HCT116 (cell line): ENCODE measurements at regions not wholly inside any gene's neighbourhood (a gene's known extent, or its start where the extent isn't known, plus 50 kb on each side); places are given as distances from the start of the nearest gene placed in this dataset.

Experiments
- ATAC-seq: fragments of 200-7000 bp; cut with Tn5 transposase; 2 replicates; pipeline ENCODE4 v1.9.1; 2020; ENCODE audit warnings: mild to moderate bottlenecking, moderate library complexity
- BruUV-seq: library from RNA; stranded (reverse); fragments of 400-500 nt; replicated peaks from 2 replicates; lab custom pipeline; 2021; lab: Mats Ljungman, UMichigan
- CTCF ChIA-PET: fragments of 300-600 bp; sonication (Branson Sonifier 250); formaldehyde crosslinking; loops from one replicate; lab custom pipeline; 2021; ENCODE audit warnings: antibody characterized with exemption; lab: Charles Lee
- POLR2A ChIA-PET: fragments of 300-600, 350-600 bp; sonication (Branson Sonifier 250); formaldehyde crosslinking; loops from one replicate; lab custom pipeline; 2021; ENCODE audit warnings: antibody characterized with exemption; lab: Charles Lee
- RAD21 ChIA-PET, 2 experiments: fragments of 300-600 bp; sonication (Branson Sonifier 250); formaldehyde crosslinking; loops; one replicate each; lab custom pipeline; 2023; ENCODE audit warnings: low total read pairs in 2 of 2; ENCODE audit not compliant: uncharacterized antibody in 2 of 2, unreplicated experiment in 2 of 2, low non-redundant PET in 1 of 2; lab: Charles Lee
- DNase-seq: peaks from one replicate; pipeline ENCODE4 v3.0.0-alpha.2; 2010; ENCODE audit warnings: low read depth, low spot score
- H2AFZ ChIP-seq: fragments of 200-600 bp; shearing (Covaris generic), sonication (generic); 2 replicates; pipeline ENCODE4 v1.6.1; 2017; ENCODE audit warnings: low read depth, mixed run types, mixed read lengths, antibody characterized with exemption, low read length; ENCODE audit not compliant: poor library complexity, severe bottlenecking
- H3K27ac ChIP-seq: 2 replicates; pipeline ENCODE4 v1.5.1; 2012; ENCODE audit warnings: low read depth, low read length
- H3K27me3 ChIP-seq: fragments of 200-600 bp; sonication (generic); 2 replicates; pipeline ENCODE4 v1.6.1; 2016; ENCODE audit warnings: mixed run types, low read length, mixed read lengths; ENCODE audit not compliant: insufficient read depth
- H3K36me3 ChIP-seq, 2 experiments: fragments of 200-500 bp in 1 of 2; fragments of 200-600 bp in 1 of 2; sonication (Bioruptor generic) in 1 of 2; sonication (generic) in 1 of 2; 2 replicates each; pipeline versions ENCODE4 v1.5.1 to v1.6.1; 2014 to 2016; ENCODE audit warnings: low read length in 2 of 2, inconsistent platforms in 1 of 2, mixed read lengths in 1 of 2, mixed run types in 1 of 2; ENCODE audit not compliant: insufficient read depth in 2 of 2, control insufficient read depth in 1 of 2
- H3K4me1 ChIP-seq, 2 experiments: fragments of 200-600 bp in 1 of 2; sonication (generic) in 1 of 2; 2 replicates each; pipeline versions ENCODE4 v1.5.1 to v1.6.1; 2012 to 2017; ENCODE audit warnings: low read length in 2 of 2, inconsistent platforms in 1 of 2, mild to moderate bottlenecking in 1 of 2, mixed read lengths in 1 of 2, mixed run types in 1 of 2, moderate library complexity in 1 of 2; ENCODE audit not compliant: insufficient read depth in 2 of 2, control insufficient read depth in 1 of 2
- H3K4me2 ChIP-seq: fragments of 200-600 bp; sonication (generic); 2 replicates; pipeline ENCODE4 v1.6.1; 2017; ENCODE audit warnings: mixed run types, low read length, mixed read lengths
- H3K4me3 ChIP-seq, 2 experiments: fragments of 200-600 bp in 1 of 2; sonication (generic) in 1 of 2; replicated peaks in 1 of 2; 2 replicates each; pipeline ENCODE4 v1.5.1; 2011 to 2016; ENCODE audit warnings: low read length in 2 of 2, control low read depth in 1 of 2, low read depth in 1 of 2, mild to moderate bottlenecking in 1 of 2, mixed read lengths in 1 of 2, mixed run types in 1 of 2
- H3K79me2 ChIP-seq: fragments of 200-600 bp; sonication (generic); 2 replicates; pipeline ENCODE4 v1.6.1; 2017; ENCODE audit warnings: mild to moderate bottlenecking, mixed run types, low read length, moderate library complexity, mixed read lengths; ENCODE audit not compliant: insufficient read depth
- H3K9ac ChIP-seq: fragments of 200-600 bp; sonication (generic); 2 replicates; pipeline ENCODE4 v1.6.1; 2016; ENCODE audit warnings: low read length, mixed read lengths
- H3K9me2 ChIP-seq: fragments of 200-600 bp; sonication (generic), shearing (Covaris generic); 2 replicates; pipeline ENCODE4 v1.6.1; 2017; ENCODE audit warnings: mixed run types, mild to moderate bottlenecking, moderate library complexity; ENCODE audit not compliant: insufficient read depth
- H3K9me3 ChIP-seq, 2 experiments: fragments of 200-500 bp in 1 of 2; fragments of 200-600 bp in 1 of 2; sonication (Bioruptor generic) in 1 of 2; sonication (generic) in 1 of 2; 2 replicates each; pipeline ENCODE4 v1.6.1; 2014 to 2017; ENCODE audit warnings: low read length in 2 of 2, mixed read lengths in 2 of 2, inconsistent platforms in 1 of 2, low read depth in 1 of 2, mild to moderate bottlenecking in 1 of 2, mixed run types in 1 of 2, moderate library complexity in 1 of 2; ENCODE audit not compliant: control insufficient read depth in 1 of 2, insufficient read depth in 1 of 2
- H4K20me1 ChIP-seq: fragments of 200-600 bp; sonication (generic), shearing (Covaris generic); 2 replicates; pipeline ENCODE4 v1.6.1; 2017; ENCODE audit warnings: mixed run types, mild to moderate bottlenecking, moderate library complexity; ENCODE audit not compliant: insufficient read depth
- ATF3 ChIP-seq: IDR thresholded peaks from 2 replicates; pipeline ENCODE4 v1.6.1; 2012
- CBX3 ChIP-seq: IDR thresholded peaks from 2 replicates; pipeline ENCODE4 v1.6.1; 2012; ENCODE audit warnings: low read depth
- CEBPB ChIP-seq: IDR thresholded peaks from 2 replicates; pipeline ENCODE4 v1.6.1; 2012; ENCODE audit warnings: low read depth
- CTCF ChIP-seq, 3 experiments: fragments of 200-600 bp in 1 of 3; sonication (generic) in 1 of 3; IDR thresholded peaks in 2 of 3; conservative IDR thresholded peaks in 1 of 3; 2 replicates each; pipeline ENCODE4 v1.5.1; 2012 to 2017; ENCODE audit warnings: low read depth in 2 of 3, low read length in 2 of 3, antibody characterized with exemption in 1 of 3, borderline replicate concordance in 1 of 3, control low read depth in 1 of 3, mild to moderate bottlenecking in 1 of 3, mixed read lengths in 1 of 3, mixed run types in 1 of 3, moderate library complexity in 1 of 3; ENCODE audit not compliant: insufficient read depth in 1 of 3
- EGR1 ChIP-seq: IDR thresholded peaks from 2 replicates; pipeline ENCODE4 v1.6.1; 2012; ENCODE audit warnings: low read depth
- EZH2phosphoT487 ChIP-seq: fragments of 200-600 bp; IDR thresholded peaks from 2 replicates; pipeline ENCODE4 v1.6.1; 2018; ENCODE audit warnings: antibody characterized with exemption, borderline replicate concordance
- JUND ChIP-seq: IDR thresholded peaks from 2 replicates; pipeline ENCODE4 v1.6.1; 2012
- POLR2A ChIP-seq: IDR thresholded peaks from 2 replicates; pipeline ENCODE4 v1.7.0; 2011; ENCODE audit warnings: borderline replicate concordance; ENCODE audit not compliant: insufficient read depth, insufficient read length; ENCODE audit errors: extremely low read depth
- POLR2AphosphoS5 ChIP-seq: IDR thresholded peaks from 2 replicates; pipeline ENCODE4 v1.6.1; 2011; ENCODE audit warnings: mild to moderate bottlenecking, low read depth, low read length, moderate library complexity
- RAD21 ChIP-seq: IDR thresholded peaks from 2 replicates; pipeline ENCODE4 v1.6.1; 2012; ENCODE audit warnings: low read depth, mild to moderate bottlenecking
- SIN3A ChIP-seq: IDR thresholded peaks from 2 replicates; pipeline ENCODE4 v1.6.1; 2012; ENCODE audit warnings: low read depth
- SP1 ChIP-seq: IDR thresholded peaks from 2 replicates; pipeline ENCODE4 v1.6.1; 2012; ENCODE audit warnings: low read depth
- SRF ChIP-seq: IDR thresholded peaks from 2 replicates; pipeline ENCODE4 v1.6.1; 2012; ENCODE audit warnings: low read depth
- TCF7L2 ChIP-seq: IDR thresholded peaks from 2 replicates; pipeline ENCODE4 v1.7.0; 2011; ENCODE audit warnings: borderline replicate concordance, inconsistent platforms; ENCODE audit not compliant: insufficient read depth, insufficient read length; ENCODE audit errors: extremely low read depth
- YY1 ChIP-seq: IDR thresholded peaks from 2 replicates; pipeline ENCODE4 v1.6.1; 2011; ENCODE audit warnings: low read length, low read depth, moderate library complexity, mild to moderate bottlenecking; ENCODE audit not compliant: insufficient replicate concordance; ENCODE audit errors: extremely low read depth
- ZFX ChIP-seq: fragments of 450-650 bp; IDR thresholded peaks from 2 replicates; pipeline ENCODE4 v1.6.1; 2017
- ZNF274 ChIP-seq: fragments of 200-500 bp; sonication (Bioruptor generic); IDR thresholded peaks from 2 replicates; pipeline ENCODE4 v1.6.1; 2014; ENCODE audit warnings: mild to moderate bottlenecking, low read depth, low read length, inconsistent platforms
- intact Hi-C: fragments of 100-400 bp; cut with micrococcal nuclease; formaldehyde crosslinking; loops from 2 replicates; pipeline ENCODE4 v1.10.0; 2022
- TF ChIP-seq, protein P1 (sequence below): IDR thresholded peaks from 2 replicates; pipeline ENCODE4 v1.6.1; 2012
- TF ChIP-seq, protein P2 (sequence below): IDR thresholded peaks from 2 replicates; pipeline ENCODE4 v1.6.1; 2011; ENCODE audit warnings: mild to moderate bottlenecking, low read length, moderate library complexity; ENCODE audit not compliant: insufficient replicate concordance; ENCODE audit errors: extremely low read depth

- Histone ChIP-seq H3K27ac (no peak overlapping the region), H3K9me2 (no peaks in the 10 kb centered on the region), H3K79me2 (no peaks in the 10 kb centered on the region), H2AFZ (no peak overlapping the region), H3K9me3 (no peaks in the 10 kb centered on the region), H3K9ac (no peak overlapping the region), H3K4me3 (no peak overlapping the region), H3K27me3 (peaks cover 6% of the 10 kb centered on the region; the same call in 1 of the 2 replicates), H3K4me1 (no peaks in the 10 kb centered on the region), H4K20me1 (no peaks in the 10 kb centered on the region), H3K36me3 (no peaks in the 10 kb centered on the region), H3K4me2 (no peak overlapping the region)
- TF ChIP-seq SRF (no peak), RAD21 (no peak), CBX3 (no peak), POLR2AphosphoS5 (no peak), CEBPB (no peak), SIN3A (no peak), POLR2A (no peak), TCF7L2 (no peak), ATF3 (no peak), JUND (no peak), EZH2phosphoT487 (no peak), EGR1 (no peak), ZFX (no peak), YY1 (no peak), CTCF (IDR thresholded peaks at IDR 0.05 in 2 of 3, conservative IDR thresholded peaks at IDR 0.05 in 1 of 3; ENCODE audit: borderline replicate concordance in 1 of 3, insufficient read depth in 1 of 3, low read depth in 2 of 3, low read length in 2 of 3) (no peak), ZNF274 (no peak), SP1 (no peak)
- TF ChIP-seq, protein P1, sequence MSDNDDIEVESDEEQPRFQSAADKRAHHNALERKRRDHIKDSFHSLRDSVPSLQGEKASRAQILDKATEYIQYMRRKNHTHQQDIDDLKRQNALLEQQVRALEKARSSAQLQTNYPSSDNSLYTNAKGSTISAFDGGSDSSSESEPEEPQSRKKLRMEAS: no peak
- TF ChIP-seq, protein P2, sequence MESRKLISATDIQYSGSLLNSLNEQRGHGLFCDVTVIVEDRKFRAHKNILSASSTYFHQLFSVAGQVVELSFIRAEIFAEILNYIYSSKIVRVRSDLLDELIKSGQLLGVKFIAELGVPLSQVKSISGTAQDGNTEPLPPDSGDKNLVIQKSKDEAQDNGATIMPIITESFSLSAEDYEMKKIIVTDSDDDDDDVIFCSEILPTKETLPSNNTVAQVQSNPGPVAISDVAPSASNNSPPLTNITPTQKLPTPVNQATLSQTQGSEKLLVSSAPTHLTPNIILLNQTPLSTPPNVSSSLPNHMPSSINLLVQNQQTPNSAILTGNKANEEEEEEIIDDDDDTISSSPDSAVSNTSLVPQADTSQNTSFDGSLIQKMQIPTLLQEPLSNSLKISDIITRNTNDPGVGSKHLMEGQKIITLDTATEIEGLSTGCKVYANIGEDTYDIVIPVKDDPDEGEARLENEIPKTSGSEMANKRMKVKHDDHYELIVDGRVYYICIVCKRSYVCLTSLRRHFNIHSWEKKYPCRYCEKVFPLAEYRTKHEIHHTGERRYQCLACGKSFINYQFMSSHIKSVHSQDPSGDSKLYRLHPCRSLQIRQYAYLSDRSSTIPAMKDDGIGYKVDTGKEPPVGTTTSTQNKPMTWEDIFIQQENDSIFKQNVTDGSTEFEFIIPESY: no peak
- ATAC-seq: no peak
- CTCF ChIA-PET: no interaction called here
- intact Hi-C loops: no loop called here
- no TSS peak for BruUV-seq
- POLR2A ChIA-PET: no interaction called here
- RAD21 ChIA-PET: no interaction called here
- no peak for DNase-seq
Measured at GRCh38 chr14:105840266-105841021, 314.1 kb downstream of the TMEM121 start.
